Neural progenitor cell (in vitro differentiated cells): ENCODE measurements at regions not wholly inside any gene's neighbourhood (a gene's known extent, or its start where the extent isn't known, plus 50 kb on each side); places are given as distances from the start of the nearest gene placed in this dataset.
"Not testable (repeated sequence)": the region's sequence is repeated elsewhere in the genome, so short reads cannot be mapped to it uniquely, and the experiment has no call there.

Experiments used
- DNase-seq: peaks from one replicate; pipeline ENCODE4 v3.0.0-alpha.2; 2016; ENCODE audit warnings: low spot score
- H2AFZ ChIP-seq: fragments of 200-600 bp; sonication (generic); replicated peaks from 2 replicates; pipeline ENCODE4 v1.6.1; 2016; ENCODE audit warnings: antibody characterized with exemption
- H3F3A ChIP-seq: fragments of 200-600 bp; sonication (generic); 2 replicates; pipeline ENCODE4 v1.6.1; 2016; ENCODE audit warnings: antibody characterized with exemption, low read depth
- H3K27ac ChIP-seq: fragments of 200-600 bp; sonication (generic); 2 replicates; pipeline ENCODE4 v1.5.1; 2016; ENCODE audit warnings: mild to moderate bottlenecking
- H3K27me3 ChIP-seq: fragments of 200-600 bp; sonication (generic); 2 replicates; pipeline ENCODE4 v1.6.1; 2016; ENCODE audit warnings: mild to moderate bottlenecking, moderate library complexity
- H3K36me3 ChIP-seq: fragments of 200-600 bp; sonication (generic); 2 replicates; pipeline ENCODE4 v1.5.1; 2016
- H3K4me1 ChIP-seq: fragments of 200-600 bp; sonication (generic); 2 replicates; pipeline ENCODE4 v1.6.1; 2016; ENCODE audit warnings: mixed run types
- H3K4me2 ChIP-seq: fragments of 200-600 bp; sonication (generic); 2 replicates; pipeline ENCODE4 v1.6.1; 2016
- H3K4me3 ChIP-seq: fragments of 200-600 bp; sonication (generic); 2 replicates; pipeline ENCODE4 v1.5.1; 2016
- H3K79me2 ChIP-seq: fragments of 200-600 bp; sonication (generic); 2 replicates; pipeline ENCODE4 v1.6.1; 2016; ENCODE audit warnings: low read depth
- H3K9ac ChIP-seq: fragments of 200-600 bp; sonication (generic); 2 replicates; pipeline ENCODE4 v1.6.1; 2016
- H3K9me3 ChIP-seq: fragments of 200-600 bp; sonication (generic); 2 replicates; pipeline ENCODE4 v1.5.1; 2016; ENCODE audit warnings: low read depth
- H4K20me1 ChIP-seq: fragments of 200-600 bp; sonication (generic); 2 replicates; pipeline ENCODE4 v1.6.1; 2016; ENCODE audit warnings: low read depth
- H3K27ac Mint-ChIP-seq: 3 replicates; pipeline ENCODE4 v1.8.0; 2021; ENCODE audit warnings: mixed read lengths
- H3K27me3 Mint-ChIP-seq: 2 replicates; pipeline ENCODE4 v1.8.0; 2022; ENCODE audit warnings: low read depth, mild to moderate bottlenecking, inconsistent platforms, moderate library complexity, mixed read lengths; ENCODE audit not compliant: insufficient read depth
- H3K36me3 Mint-ChIP-seq: 3 replicates; pipeline ENCODE4 v1.8.0; 2021; ENCODE audit warnings: mixed read lengths
- H3K4me1 Mint-ChIP-seq: 3 replicates; pipeline ENCODE4 v1.8.0; 2021; ENCODE audit warnings: mixed read lengths
- H3K4me3 Mint-ChIP-seq: 3 replicates; pipeline ENCODE4 v1.8.0; 2021; ENCODE audit warnings: mild to moderate bottlenecking, moderate library complexity, mixed read lengths
- H3K9me3 Mint-ChIP-seq: 3 replicates; pipeline ENCODE4 v1.8.0; 2020; ENCODE audit warnings: mixed read lengths
- CTCF ChIP-seq: fragments of 200-600 bp; sonication (generic); IDR thresholded peaks from 2 replicates; pipeline ENCODE4 v1.5.1; 2017; ENCODE audit warnings: antibody characterized with exemption, mild to moderate bottlenecking
- EZH2 ChIP-seq: fragments of 200-600 bp; sonication (generic); IDR thresholded peaks from 2 replicates; pipeline ENCODE4 v1.6.1; 2017; ENCODE audit warnings: antibody characterized with exemption, mild to moderate bottlenecking, moderate library complexity
- EZH2phosphoT487 ChIP-seq: fragments of 200-600 bp; sonication (generic); IDR thresholded peaks from 2 replicates; pipeline ENCODE4 v1.6.1; 2017; ENCODE audit warnings: antibody characterized with exemption

GRCh38 chr18:9022397-9023155 lies 79.9 kb upstream of the NDUFV2 start:
- peak overlapping the region; percentile 28 for H3K27ac Mint-ChIP-seq
- H3K4me2 ChIP-seq, result no peak overlapping the region

DNA sequence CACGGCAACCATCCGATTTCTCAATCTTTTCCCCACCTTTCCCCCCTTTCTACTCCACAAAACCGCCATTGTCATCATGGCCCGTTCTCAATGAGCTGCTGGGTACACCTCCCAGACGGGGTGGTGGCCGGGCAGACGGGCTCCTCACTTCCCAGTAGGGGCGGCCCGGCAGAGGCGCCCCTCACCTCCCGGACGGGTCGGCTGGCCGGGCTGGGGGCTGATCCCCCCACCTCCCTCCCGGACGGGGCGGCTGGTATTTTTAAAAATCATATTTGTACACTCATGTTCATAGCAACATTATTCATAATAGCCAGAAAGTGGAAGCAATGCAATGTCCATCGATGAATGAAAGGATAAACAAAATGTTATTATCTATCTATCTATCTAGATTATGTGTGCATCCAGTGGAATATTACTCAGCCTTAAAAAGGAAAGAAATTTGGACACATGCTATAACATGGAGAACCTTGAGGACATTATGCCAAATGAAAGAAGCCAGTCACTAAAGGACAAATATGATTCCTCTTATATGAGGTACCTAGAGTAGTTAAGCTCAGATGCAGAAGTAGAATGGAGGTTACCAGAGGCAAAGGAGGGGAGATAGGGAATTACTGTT lies 78.4 kb upstream of the NDUFV2 start:
- H3K79me2 ChIP-seq, H3K27ac Mint-ChIP-seq, H3K4me3 ChIP-seq, H3K27ac ChIP-seq, H3K9me3 Mint-ChIP-seq, H3K36me3 Mint-ChIP-seq, H3K9me3 ChIP-seq, H3K4me1 ChIP-seq, DNase-seq, H3K36me3 ChIP-seq, H3K27me3 ChIP-seq, H3K27me3 Mint-ChIP-seq, H3K4me2 ChIP-seq, H3K4me3 Mint-ChIP-seq, H3F3A ChIP-seq, H4K20me1 ChIP-seq, H2AFZ ChIP-seq, H3K9ac ChIP-seq: not testable (repeated sequence)
- H3K4me1 Mint-ChIP-seq, result peaks cover 16% of the 10 kb centered on the region

More at GRCh38 chr18:9022397-9023155, 79.9 kb upstream of the NDUFV2 start:
- Histone ChIP-seq H3K27ac (no peak overlapping the region), H3K9ac (no peak overlapping the region), H3K36me3 (no peaks in the 10 kb centered on the region), H3F3A (peaks cover 5% of the 10 kb centered on the region), H3K79me2 (no peaks in the 10 kb centered on the region), H4K20me1 (no peaks in the 10 kb centered on the region), H3K4me1 (peaks cover 6% of the 10 kb centered on the region), H3K27me3 (no peaks in the 10 kb centered on the region), H2AFZ (peak overlapping the region; percentile 72), H3K4me3 (no peak overlapping the region), H3K9me3 (no peaks in the 10 kb centered on the region)
- Mint-ChIP-seq H3K4me1 (peaks cover 20% of the 10 kb centered on the region), H3K36me3 (no peaks in the 10 kb centered on the region), H3K4me3 (no peak overlapping the region), H3K9me3 (peaks cover 6% of the 10 kb centered on the region), H3K27me3 (peaks cover 10% of the 10 kb centered on the region)
- TF ChIP-seq EZH2, result no peak
- TF ChIP-seq EZH2phosphoT487, result no peak
- no peak for TF ChIP-seq CTCF
- no peak for DNase-seq

GRCh38 chr18:9025091-9025838 lies 77.2 kb upstream of the NDUFV2 start:
- Histone ChIP-seq H3K4me2 (no peak overlapping the region), H3K9me3 (no peaks in the 10 kb centered on the region), H3K79me2 (no peaks in the 10 kb centered on the region), H4K20me1 (no peaks in the 10 kb centered on the region), H3K4me3 (no peak overlapping the region), H2AFZ (no peak overlapping the region), H3K27ac (no peak overlapping the region), H3K9ac (no peak overlapping the region), H3K4me1 (peaks cover 6% of the 10 kb centered on the region), H3K27me3 (no peaks in the 10 kb centered on the region), H3F3A (peaks cover 5% of the 10 kb centered on the region), H3K36me3 (no peaks in the 10 kb centered on the region)
- TF ChIP-seq CTCF, result no peak
- no peak for TF ChIP-seq EZH2phosphoT487
- no peak for TF ChIP-seq EZH2
- Mint-ChIP-seq H3K4me1 (peaks cover 16% of the 10 kb centered on the region), H3K27me3 (peaks cover 4% of the 10 kb centered on the region), H3K36me3 (no peaks in the 10 kb centered on the region), H3K4me3 (no peak overlapping the region), H3K27ac (no peak overlapping the region), H3K9me3 (peaks cover 4% of the 10 kb centered on the region)
- DNase-seq, result no peak
